Upper lobe of left lung (tissue), 6 donors: ENCODE measurements at regions not wholly inside any gene's neighbourhood (a gene's known extent, or its start where the extent isn't known, plus 50 kb on each side); places are given as distances from the start of the nearest gene placed in this dataset.

Source experiments
- ATAC-seq, 2 donors: fragments of 200-7000 bp; cut with Tn5 transposase; one replicate each; pipeline ENCODE4 v1.9.1; 2022; ENCODE audit warnings: mild to moderate bottlenecking in 2 of 2, moderate library complexity in 2 of 2; ENCODE audit not compliant: low FRiP score in 2 of 2
- DNase-seq, 2 donors: peaks; one replicate each; pipeline ENCODE4 v3.0.0-alpha.2; 2019 to 2020
- H3K27ac ChIP-seq, 4 donors: fragments of 200-600 bp; sonication (generic); one replicate each; pipeline ENCODE4 v1.5.1; 2016 to 2019
- H3K27me3 ChIP-seq, 4 donors: fragments of 200-600 bp; sonication (generic); one replicate each; pipeline ENCODE4 v1.5.1; 2017 to 2019
- H3K36me3 ChIP-seq, 4 donors: fragments of 200-600 bp; sonication (generic); one replicate each; pipeline ENCODE4 v1.5.1; 2016 to 2019
- H3K4me1 ChIP-seq, 4 donors: fragments of 200-600 bp; sonication (generic); one replicate each; pipeline ENCODE4 v1.5.1; 2018 to 2019
- H3K4me3 ChIP-seq, 4 donors: fragments of 200-600 bp; sonication (generic); one replicate each; pipeline ENCODE4 v1.5.1; 2017 to 2019; ENCODE audit warnings: mild to moderate bottlenecking in 2 of 4, moderate library complexity in 1 of 4
- H3K9me3 ChIP-seq, 4 donors: fragments of 200-600 bp; sonication (generic); one replicate each; pipeline ENCODE4 v1.5.1; 2018 to 2019
- EP300 ChIP-seq, 4 donors: sonication (generic); formaldehyde crosslinking; IDR thresholded peaks; one replicate each; pipeline ENCODE4 v1.5.1; 2017; ENCODE audit warnings: antibody characterized with exemption in 4 of 4, control low read depth in 2 of 4
- POLR2A ChIP-seq, 4 donors: fragments of 450-650 bp; IDR thresholded peaks; one replicate each; pipeline ENCODE4 v1.5.1; 2016 to 2017; ENCODE audit warnings: antibody characterized with exemption in 4 of 4, mild to moderate bottlenecking in 2 of 4
- POLR2AphosphoS5 ChIP-seq, 2 donors: sonication (generic); formaldehyde crosslinking; IDR thresholded peaks; one replicate each; pipeline ENCODE4 v1.5.1; 2017; ENCODE audit warnings: antibody characterized with exemption in 2 of 2
- WGBS, 2 donors: methylation state at CpG; one replicate each; pipeline ENCODE4 v1.1.5; 2017 to 2018; 5-methylcytosine and 5-hydroxymethylcytosine counted together
- TF ChIP-seq, protein P1 (sequence below), 6 experiments: fragments of 450-650 bp in 4 of 6; fragments of 200-600 bp in 2 of 6; sonication (generic) in 2 of 6; IDR thresholded peaks; one replicate each; pipeline ENCODE4 v1.5.1; 2016 to 2019; ENCODE audit warnings: antibody characterized with exemption in 6 of 6
- donor health status: DM: no; HTN: no; CAD: no; lungs with moderate emphysema.
- donor health status: DM: no; HTN: yes; CAD: no; lungs with severe emphysema.

- 74 to 79% methylated on average over 1 of the region's 1 CpG for WGBS, 2 donors
- Histone ChIP-seq H3K27me3 (no peaks in the 10 kb centered on the region), H3K27ac (no peak overlapping the region), H3K36me3 (no peaks in the 10 kb centered on the region), H3K4me3 (no peak overlapping the region), H3K9me3 (no peaks in the 10 kb centered on the region), H3K4me1 (no peaks in the 10 kb centered on the region)
- ATAC-seq: no peak
- TF ChIP-seq POLR2AphosphoS5 (IDR thresholded peaks at IDR 0.05) (no peak), POLR2A (IDR thresholded peaks at IDR 0.05) (no peak), EP300 (IDR thresholded peaks at IDR 0.05) (no peak)
- TF ChIP-seq, protein P1, sequence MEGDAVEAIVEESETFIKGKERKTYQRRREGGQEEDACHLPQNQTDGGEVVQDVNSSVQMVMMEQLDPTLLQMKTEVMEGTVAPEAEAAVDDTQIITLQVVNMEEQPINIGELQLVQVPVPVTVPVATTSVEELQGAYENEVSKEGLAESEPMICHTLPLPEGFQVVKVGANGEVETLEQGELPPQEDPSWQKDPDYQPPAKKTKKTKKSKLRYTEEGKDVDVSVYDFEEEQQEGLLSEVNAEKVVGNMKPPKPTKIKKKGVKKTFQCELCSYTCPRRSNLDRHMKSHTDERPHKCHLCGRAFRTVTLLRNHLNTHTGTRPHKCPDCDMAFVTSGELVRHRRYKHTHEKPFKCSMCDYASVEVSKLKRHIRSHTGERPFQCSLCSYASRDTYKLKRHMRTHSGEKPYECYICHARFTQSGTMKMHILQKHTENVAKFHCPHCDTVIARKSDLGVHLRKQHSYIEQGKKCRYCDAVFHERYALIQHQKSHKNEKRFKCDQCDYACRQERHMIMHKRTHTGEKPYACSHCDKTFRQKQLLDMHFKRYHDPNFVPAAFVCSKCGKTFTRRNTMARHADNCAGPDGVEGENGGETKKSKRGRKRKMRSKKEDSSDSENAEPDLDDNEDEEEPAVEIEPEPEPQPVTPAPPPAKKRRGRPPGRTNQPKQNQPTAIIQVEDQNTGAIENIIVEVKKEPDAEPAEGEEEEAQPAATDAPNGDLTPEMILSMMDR (IDR thresholded peaks at IDR 0.05): no peak
- DNase-seq: no peak
Observed at GRCh38 chr13:105448811-105449210, 1086.7 kb downstream of the EFNB2 start.

DNA sequence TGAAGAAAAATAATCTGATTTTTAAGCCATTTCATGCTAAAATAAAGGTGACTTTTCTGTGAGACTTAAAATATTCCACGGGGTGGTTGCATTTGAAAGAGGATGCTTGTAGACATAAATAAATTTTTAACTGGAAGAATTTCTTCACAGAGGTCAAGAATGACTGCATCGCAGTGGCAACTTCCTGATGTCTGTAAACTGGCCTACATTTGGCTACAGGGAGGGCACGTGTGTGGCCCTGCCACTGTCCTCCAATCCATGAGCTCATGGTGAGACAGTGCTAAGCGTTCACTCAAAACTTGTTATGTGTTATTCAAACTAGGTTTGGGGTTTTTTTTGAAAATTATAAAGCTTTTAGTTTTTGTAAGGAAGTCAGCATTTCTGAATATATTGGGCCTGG, 1089.3 kb downstream of the EFNB2 start:
- TF ChIP-seq, protein P1 (IDR thresholded peaks at IDR 0.05): no peak
- TF ChIP-seq EP300 (IDR thresholded peaks at IDR 0.05): no peak
- no peak for TF ChIP-seq POLR2AphosphoS5 (IDR thresholded peaks at IDR 0.05)
- TF ChIP-seq POLR2A (IDR thresholded peaks at IDR 0.05): no peak
- Histone ChIP-seq H3K4me1 (no peaks in the 10 kb centered on the region), H3K27ac (no peak overlapping the region), H3K9me3 (no peaks in the 10 kb centered on the region), H3K4me3 (peak overlapping the region in 1 of 4 donors; percentile 5), H3K27me3 (no peaks in the 10 kb centered on the region), H3K36me3 (no peaks in the 10 kb centered on the region)
- ATAC-seq: peak in 1 of 2 donors; percentile 49
- no peak for DNase-seq
- WGBS, 2 donors: 44 to 48% methylated on average over 4 of the region's 4 CpGs

- peak overlapping the region in 1 of 4 donors; percentile 5 for H3K4me3 ChIP-seq
- no peak for ATAC-seq
- no peaks in the 10 kb centered on the region for H3K9me3 ChIP-seq
- TF ChIP-seq, protein P1 (IDR thresholded peaks at IDR 0.05): no peak
- TF ChIP-seq POLR2AphosphoS5 (IDR thresholded peaks at IDR 0.05) (no peak), EP300 (IDR thresholded peaks at IDR 0.05) (no peak), POLR2A (IDR thresholded peaks at IDR 0.05) (no peak)
- WGBS, 2 donors: 27 to 41% methylated on average over 4 of the region's 4 CpGs
- DNase-seq: no peak
- no peaks in the 10 kb centered on the region for H3K36me3 ChIP-seq
- H3K4me1 ChIP-seq: no peaks in the 10 kb centered on the region
- no peaks in the 10 kb centered on the region for H3K27me3 ChIP-seq
- no peak overlapping the region for H3K27ac ChIP-seq
Observed at GRCh38 chr13:105445796-105446195, 1089.7 kb downstream of the EFNB2 start.

DNA sequence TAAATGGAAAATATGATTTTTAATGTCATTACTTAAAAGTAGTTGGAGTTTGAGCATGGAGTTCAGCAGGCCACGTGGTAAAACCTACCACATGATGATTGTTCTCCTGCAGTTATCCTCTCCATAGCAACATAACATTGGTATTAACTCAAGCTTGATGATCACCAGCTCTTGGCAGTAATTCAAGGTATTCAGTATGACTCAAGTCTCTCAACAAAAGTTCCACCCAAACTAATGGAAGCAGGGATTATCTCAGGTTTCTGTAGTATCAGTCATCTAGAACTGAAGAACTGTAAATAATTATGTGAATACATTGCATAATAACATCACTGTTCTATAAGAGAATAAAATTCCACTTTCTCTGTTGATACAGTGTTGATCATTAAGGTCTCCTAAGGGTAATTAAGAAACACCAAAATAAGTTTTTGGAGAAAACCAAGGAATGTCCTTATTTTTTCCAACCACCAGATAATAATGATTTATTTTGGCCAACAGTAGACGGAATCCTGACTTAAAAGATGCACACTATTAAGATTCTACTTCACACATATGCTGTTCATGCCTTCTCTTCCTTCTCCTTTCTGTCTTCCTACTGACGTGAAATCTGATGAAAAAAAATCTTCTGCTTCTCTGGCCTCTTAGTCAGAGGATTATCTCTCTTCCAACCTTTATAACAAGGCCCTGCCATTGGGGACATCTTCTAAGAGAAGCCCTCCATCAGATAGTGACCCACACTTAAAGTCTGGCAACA, 1092.3 kb downstream of the EFNB2 start:
- WGBS, 2 donors: 61 to 63% methylated on average over 3 of the region's 3 CpGs
- H3K9me3 ChIP-seq: no peaks in the 10 kb centered on the region
- H3K4me1 ChIP-seq: no peaks in the 10 kb centered on the region
- no peak for TF ChIP-seq POLR2A (IDR thresholded peaks at IDR 0.05)
- no peak for TF ChIP-seq POLR2AphosphoS5 (IDR thresholded peaks at IDR 0.05)
- TF ChIP-seq EP300 (IDR thresholded peaks at IDR 0.05): no peak
- TF ChIP-seq, protein P1 (IDR thresholded peaks at IDR 0.05): no peak
- no peak overlapping the region for H3K27ac ChIP-seq
- ATAC-seq (peak; percentile 37 to 85), DNase-seq (no peak)
- H3K27me3 ChIP-seq: no peaks in the 10 kb centered on the region
- H3K4me3 ChIP-seq: no peak overlapping the region
- no peaks in the 10 kb centered on the region for H3K36me3 ChIP-seq

DNA sequence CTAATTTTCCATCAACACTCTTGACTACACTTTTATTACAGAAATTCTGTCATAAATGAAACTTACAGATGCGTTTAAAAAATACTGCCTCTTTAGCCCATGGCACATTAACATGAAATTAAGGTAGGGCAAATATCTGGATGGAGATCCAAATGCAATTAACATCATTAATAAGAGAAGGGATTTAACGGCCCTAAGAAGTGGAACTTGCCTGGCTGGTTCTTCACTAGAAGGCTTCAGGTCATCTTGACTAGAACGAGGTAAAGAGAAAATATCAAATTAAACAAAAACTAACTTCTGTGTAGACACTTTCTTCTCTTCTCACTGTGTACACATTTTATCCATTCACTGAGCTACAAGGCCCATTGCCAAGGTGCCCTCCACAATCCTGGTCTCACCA, 1093.4 kb downstream of the EFNB2 start:
- no peak for DNase-seq
- no peaks in the 10 kb centered on the region for H3K27me3 ChIP-seq
- H3K4me3 ChIP-seq: no peak overlapping the region
- H3K36me3 ChIP-seq: no peaks in the 10 kb centered on the region
- no peaks in the 10 kb centered on the region for H3K9me3 ChIP-seq
- H3K4me1 ChIP-seq: no peaks in the 10 kb centered on the region
- WGBS, 2 donors: 72 to 82% methylated on average over 3 of the region's 3 CpGs
- ATAC-seq: no peak
- TF ChIP-seq EP300 (IDR thresholded peaks at IDR 0.05): no peak
- no peak for TF ChIP-seq POLR2AphosphoS5 (IDR thresholded peaks at IDR 0.05)
- TF ChIP-seq, protein P1 (IDR thresholded peaks at IDR 0.05): no peak
- no peak for TF ChIP-seq POLR2A (IDR thresholded peaks at IDR 0.05)
- no peak overlapping the region for H3K27ac ChIP-seq
